Breast epithelium (tissue), 3 donors: ENCODE measurements at regions not wholly inside any gene's neighbourhood (a gene's known extent, or its start where the extent isn't known, plus 50 kb on each side); places are given as distances from the start of the nearest gene placed in this dataset.

ENCODE experiments used
- POLR2A ChIP-seq: fragments of 450-650 bp; IDR thresholded peaks from one replicate; pipeline ENCODE4 v1.6.1; 2016; ENCODE audit warnings: antibody characterized with exemption, mild to moderate bottlenecking, moderate library complexity
- TF ChIP-seq, protein P1 (sequence below), 3 donors: fragments of 450-650 bp; IDR thresholded peaks; one replicate each; pipeline ENCODE4 v1.5.1; 2016 to 2017; ENCODE audit warnings: antibody characterized with exemption in 3 of 3, mild to moderate bottlenecking in 3 of 3, moderate library complexity in 3 of 3

DNA sequence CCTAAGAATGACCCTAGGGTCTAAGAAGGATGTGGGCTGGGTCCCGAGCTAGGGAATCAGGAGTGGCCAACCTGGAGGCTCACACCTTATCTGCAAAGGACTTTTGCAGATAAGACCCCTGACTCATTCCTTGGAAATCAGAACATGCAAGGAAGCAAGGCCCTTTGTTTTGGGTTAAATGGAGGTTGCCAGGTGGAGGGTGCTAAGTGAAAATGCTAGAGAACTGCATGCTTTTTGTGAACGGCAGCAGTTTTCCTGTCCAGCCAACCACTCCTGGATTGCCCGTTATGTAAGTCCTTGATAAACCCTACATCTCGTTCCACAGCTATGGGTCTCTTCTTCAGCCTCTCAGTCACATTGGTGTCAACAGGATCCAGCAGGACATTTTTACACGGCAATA, 52.1 kb upstream of the CST7 start:
- TF ChIP-seq, protein P1, sequence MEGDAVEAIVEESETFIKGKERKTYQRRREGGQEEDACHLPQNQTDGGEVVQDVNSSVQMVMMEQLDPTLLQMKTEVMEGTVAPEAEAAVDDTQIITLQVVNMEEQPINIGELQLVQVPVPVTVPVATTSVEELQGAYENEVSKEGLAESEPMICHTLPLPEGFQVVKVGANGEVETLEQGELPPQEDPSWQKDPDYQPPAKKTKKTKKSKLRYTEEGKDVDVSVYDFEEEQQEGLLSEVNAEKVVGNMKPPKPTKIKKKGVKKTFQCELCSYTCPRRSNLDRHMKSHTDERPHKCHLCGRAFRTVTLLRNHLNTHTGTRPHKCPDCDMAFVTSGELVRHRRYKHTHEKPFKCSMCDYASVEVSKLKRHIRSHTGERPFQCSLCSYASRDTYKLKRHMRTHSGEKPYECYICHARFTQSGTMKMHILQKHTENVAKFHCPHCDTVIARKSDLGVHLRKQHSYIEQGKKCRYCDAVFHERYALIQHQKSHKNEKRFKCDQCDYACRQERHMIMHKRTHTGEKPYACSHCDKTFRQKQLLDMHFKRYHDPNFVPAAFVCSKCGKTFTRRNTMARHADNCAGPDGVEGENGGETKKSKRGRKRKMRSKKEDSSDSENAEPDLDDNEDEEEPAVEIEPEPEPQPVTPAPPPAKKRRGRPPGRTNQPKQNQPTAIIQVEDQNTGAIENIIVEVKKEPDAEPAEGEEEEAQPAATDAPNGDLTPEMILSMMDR (IDR thresholded peaks at IDR 0.05), result no peak
- TF ChIP-seq POLR2A, result no peak
